ENCODE measurements at regions not wholly inside any gene's neighbourhood (a gene's known extent, or its start where the extent isn't known, plus 50 kb on each side); places are given as distances from the start of the nearest gene placed in this dataset.
A peak's percentile ranks its signal among the peaks of the same experiment; 100 is the strongest.

- TF ChIP-seq CTCF (IDR thresholded peaks at IDR 0.05) = no peak
- H3K36me3 ChIP-seq (ENCODE audit: low read depth) = no peaks in the 10 kb centered on the region
- H3K9me3 ChIP-seq = peaks cover 39% of the 10 kb centered on the region
- peak in 1 of 3 donors; percentile 28 for DNase-seq
- intact Hi-C loops (cut with DNase I, micrococcal nuclease) = no loop called here
- no peaks in the 10 kb centered on the region for H3K4me1 ChIP-seq (ENCODE audit: low read depth)
- ATAC-seq = no peak
- no peak overlapping the region for H3K4me3 ChIP-seq
These were observed 2748.8 kb upstream of the PCDH20 start for GRCh38 chr13:64164435-64164834.

- ATAC-seq (no peak), DNase-seq (no peak)
- no peaks in the 10 kb centered on the region for H3K4me1 ChIP-seq (ENCODE audit: low read depth)
- intact Hi-C loops (cut with DNase I, micrococcal nuclease) = no loop called here
- H3K36me3 ChIP-seq (ENCODE audit: low read depth) = no peaks in the 10 kb centered on the region
- H3K9me3 ChIP-seq = peaks cover 42% of the 10 kb centered on the region
- H3K4me3 ChIP-seq = no peak overlapping the region
- TF ChIP-seq CTCF (IDR thresholded peaks at IDR 0.05) = no peak
These were observed 2744.8 kb upstream of the PCDH20 start for GRCh38 chr13:64160479-64160878.

GRCh38 chr13:64158908-64159307 lies 2743.3 kb upstream of the PCDH20 start:
- intact Hi-C loops (cut with DNase I, micrococcal nuclease) = no loop called here
- Histone ChIP-seq H3K36me3 (ENCODE audit: low read depth) (no peaks in the 10 kb centered on the region), H3K4me3 (no peak overlapping the region), H3K9me3 (peaks cover 33% of the 10 kb centered on the region), H3K4me1 (ENCODE audit: low read depth) (no peaks in the 10 kb centered on the region)
- no peak for TF ChIP-seq CTCF (IDR thresholded peaks at IDR 0.05)
- DNase-seq (no peak), ATAC-seq (no peak)

- DNase-seq (no peak), ATAC-seq (no peak)
- no peak for TF ChIP-seq CTCF (IDR thresholded peaks at IDR 0.05)
- Histone ChIP-seq H3K4me1 (ENCODE audit: low read depth) (no peaks in the 10 kb centered on the region), H3K36me3 (ENCODE audit: low read depth) (no peaks in the 10 kb centered on the region), H3K9me3 (peaks cover 32% of the 10 kb centered on the region), H3K4me3 (no peak overlapping the region)
- intact Hi-C loops (cut with DNase I, micrococcal nuclease) = no loop called here
These were observed 2738.9 kb upstream of the PCDH20 start for GRCh38 chr13:64154514-64154913.

GRCh38 chr13:64130600-64130999 lies 2715.0 kb upstream of the PCDH20 start:
- no peak overlapping the region for H3K4me3 ChIP-seq
- TF ChIP-seq CTCF (IDR thresholded peaks at IDR 0.05) = no peak
- peaks cover 51% of the 10 kb centered on the region for H3K9me3 ChIP-seq
- DNase-seq = no peak
- no peaks in the 10 kb centered on the region for H3K4me1 ChIP-seq (ENCODE audit: low read depth)
- no peak for ATAC-seq
- intact Hi-C loops (cut with DNase I, micrococcal nuclease) = no loop called here
- H3K36me3 ChIP-seq (ENCODE audit: low read depth) = no peaks in the 10 kb centered on the region

- Histone ChIP-seq H3K9me3 (peaks cover 47% of the 10 kb centered on the region), H3K4me3 (no peak overlapping the region), H3K36me3 (ENCODE audit: low read depth) (no peaks in the 10 kb centered on the region), H3K4me1 (ENCODE audit: low read depth) (no peaks in the 10 kb centered on the region)
- TF ChIP-seq CTCF (IDR thresholded peaks at IDR 0.05) = no peak
- intact Hi-C loops (cut with DNase I, micrococcal nuclease) = no loop called here
- no peak for DNase-seq
- no peak for ATAC-seq
These were observed 2714.5 kb upstream of the PCDH20 start for GRCh38 chr13:64130171-64130570.

Measured in mucosa of descending colon (tissue), 3 donors.